PC-3 (cell line): ENCODE measurements at regions not wholly inside any gene's neighbourhood (a gene's known extent, or its start where the extent isn't known, plus 50 kb on each side); places are given as distances from the start of the nearest gene placed in this dataset.
A peak's percentile ranks its signal among the peaks of the same experiment; 100 is the strongest.

Experiments used
- ATAC-seq: fragments of 200-7000 bp; cut with Tn5 transposase; 2 replicates; pipeline ENCODE4 v1.9.1; 2020; ENCODE audit warnings: mild to moderate bottlenecking, moderate library complexity
- BruUV-seq: library from RNA; stranded (reverse); fragments of 400-500 nt; replicated peaks from 2 replicates; lab custom pipeline; 2021; lab: Mats Ljungman, UMichigan
- CTCF ChIA-PET: fragments of 300-600 bp; sonication (Branson Sonifier 250); formaldehyde crosslinking; loops from one replicate; lab custom pipeline; 2022; ENCODE audit warnings: antibody characterized with exemption; lab: Charles Lee
- POLR2A ChIA-PET: fragments of 300-600 bp; sonication (Branson Sonifier 250); formaldehyde crosslinking; loops from one replicate; lab custom pipeline; 2022; ENCODE audit warnings: antibody characterized with exemption; ENCODE audit not compliant: unreplicated experiment; lab: Charles Lee
- DNase-seq: peaks from one replicate; pipeline ENCODE4 v3.0.0-alpha.2; 2015
- H2AFZ ChIP-seq: fragments of 300-600 bp; sonication (generic); 2 replicates; pipeline ENCODE4 v1.6.0; 2016; ENCODE audit warnings: antibody characterized with exemption, low read length
- H3F3A ChIP-seq: fragments of 300-600 bp; sonication (generic); one replicate; pipeline ENCODE4 v1.6.0; 2017; ENCODE audit warnings: antibody characterized with exemption, low read length, control low read depth, mild to moderate bottlenecking; ENCODE audit not compliant: unreplicated experiment
- H3K27ac ChIP-seq: fragments of 300-600 bp; sonication (generic); 2 replicates; pipeline ENCODE4 v1.5.1; 2016; ENCODE audit warnings: mild to moderate bottlenecking, low read length
- H3K27me3 ChIP-seq: fragments of 300-600 bp; sonication (generic); 2 replicates; pipeline ENCODE4 v1.6.1; 2016; ENCODE audit warnings: low read length, mixed read lengths
- H3K36me3 ChIP-seq: fragments of 300-600 bp; sonication (generic); 2 replicates; pipeline ENCODE4 v1.6.1; 2016; ENCODE audit warnings: low read depth, mixed run types, low read length, mixed read lengths
- H3K4me1 ChIP-seq: fragments of 300-600 bp; sonication (generic); 2 replicates; pipeline ENCODE4 v1.5.1; 2016; ENCODE audit warnings: low read length; ENCODE audit not compliant: insufficient read depth
- H3K4me2 ChIP-seq: fragments of 300-600 bp; sonication (generic); 2 replicates; pipeline ENCODE4 v1.6.0; 2016; ENCODE audit warnings: low read length
- H3K4me3 ChIP-seq: fragments of 300-600 bp; sonication (generic); 2 replicates; pipeline ENCODE4 v1.5.1; 2016; ENCODE audit warnings: mild to moderate bottlenecking, low read length, mixed read lengths
- H3K79me2 ChIP-seq: fragments of 300-600 bp; sonication (generic); 2 replicates; pipeline ENCODE4 v1.6.1; 2017; ENCODE audit warnings: low read length, mixed read lengths
- H3K9ac ChIP-seq: fragments of 300-600 bp; sonication (generic); 2 replicates; pipeline ENCODE4 v1.6.0; 2016; ENCODE audit warnings: mild to moderate bottlenecking, low read length
- H3K9me2 ChIP-seq: fragments of 300-600 bp; sonication (generic); replicated peaks from 2 replicates; pipeline ENCODE4 v1.6.1; 2016; ENCODE audit warnings: mixed run types, low read length, mixed read lengths
- H3K9me3 ChIP-seq: fragments of 300-600 bp; sonication (generic); 2 replicates; pipeline ENCODE4 v1.6.1; 2016; ENCODE audit warnings: low read length, mixed read lengths
- H4K20me1 ChIP-seq: fragments of 300-600 bp; sonication (generic); 2 replicates; pipeline ENCODE4 v1.6.1; 2016; ENCODE audit warnings: low read length, mixed read lengths
- EZH2 ChIP-seq: fragments of 300-600 bp; sonication (generic); IDR thresholded peaks from one replicate; pipeline ENCODE4 v1.6.1; 2017; ENCODE audit warnings: antibody characterized with exemption, mild to moderate bottlenecking, low read length; ENCODE audit not compliant: unreplicated experiment
- EZH2phosphoT487 ChIP-seq: fragments of 300-600 bp; sonication (generic); IDR thresholded peaks from 2 replicates; pipeline ENCODE4 v1.6.1; 2018; ENCODE audit warnings: mild to moderate bottlenecking, antibody characterized with exemption, low read length, borderline replicate concordance
- intact Hi-C: fragments of 100-400 bp; cut with micrococcal nuclease; formaldehyde crosslinking; loops from 2 replicates; pipeline ENCODE4 v1.9.0; 2023
- TF ChIP-seq, protein P1 (sequence below): fragments of 300-600 bp; sonication (generic); conservative IDR thresholded peaks from 2 replicates; pipeline ENCODE4 v1.5.1; 2017; ENCODE audit warnings: antibody characterized with exemption, low read depth, mild to moderate bottlenecking, low read length

DNA sequence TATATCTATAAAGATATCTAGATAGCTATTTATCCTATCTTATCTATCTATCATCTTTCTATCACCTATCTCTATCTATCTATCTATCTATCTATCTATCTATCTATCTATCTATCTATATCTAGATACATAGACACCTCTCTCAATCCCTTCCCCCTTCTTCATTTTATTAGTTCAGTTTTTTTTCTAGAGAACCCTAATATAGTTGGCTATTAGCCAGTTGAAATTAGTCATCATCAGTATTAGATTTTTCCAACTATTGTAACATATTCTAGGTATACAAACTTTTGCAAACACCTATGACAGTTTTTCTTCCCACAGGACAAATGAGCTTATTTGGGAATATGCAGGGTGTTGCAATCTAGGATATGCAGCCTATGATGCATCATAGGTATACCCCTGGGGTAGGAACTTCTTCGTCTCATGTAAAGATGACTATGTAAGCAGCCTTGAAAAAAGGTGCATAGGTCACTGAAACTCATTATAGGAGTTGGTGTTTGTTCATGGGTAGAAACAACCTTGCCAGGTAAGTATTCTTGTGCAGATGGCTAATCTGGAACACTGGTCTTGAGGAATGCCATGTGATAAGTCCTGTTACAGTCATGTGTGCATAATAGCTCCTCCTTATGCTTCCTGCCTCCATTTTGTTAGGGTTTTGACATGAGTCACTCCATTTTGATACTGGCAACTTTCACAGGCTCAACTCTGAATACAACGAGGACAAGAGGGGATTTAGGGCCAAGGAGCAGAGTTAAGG, 160.7 kb upstream of the ZSWIM2 start:
- ATAC-seq, result no peak
- Histone ChIP-seq H3K4me1 (peaks cover 30% of the 10 kb centered on the region), H3K79me2 (no peaks in the 10 kb centered on the region), H3K4me2 (no peak overlapping the region), H4K20me1 (no peaks in the 10 kb centered on the region), H3K4me3 (no peak overlapping the region), H3K9me2 (no peaks in the 10 kb centered on the region), H3K9ac (peak overlapping the region; percentile 30; the same call in 1 of the 2 replicates), H3K9me3 (no peaks in the 10 kb centered on the region), H3K36me3 (no peaks in the 10 kb centered on the region), H3F3A (no peaks in the 10 kb centered on the region), H2AFZ (0 out of 2 replicates have a peak overlapping the region, but pooled peaks have one; percentile 20), H3K27me3 (no peaks in the 10 kb centered on the region), H3K27ac (peak overlapping the region; percentile 77)
- TF ChIP-seq, protein P1, sequence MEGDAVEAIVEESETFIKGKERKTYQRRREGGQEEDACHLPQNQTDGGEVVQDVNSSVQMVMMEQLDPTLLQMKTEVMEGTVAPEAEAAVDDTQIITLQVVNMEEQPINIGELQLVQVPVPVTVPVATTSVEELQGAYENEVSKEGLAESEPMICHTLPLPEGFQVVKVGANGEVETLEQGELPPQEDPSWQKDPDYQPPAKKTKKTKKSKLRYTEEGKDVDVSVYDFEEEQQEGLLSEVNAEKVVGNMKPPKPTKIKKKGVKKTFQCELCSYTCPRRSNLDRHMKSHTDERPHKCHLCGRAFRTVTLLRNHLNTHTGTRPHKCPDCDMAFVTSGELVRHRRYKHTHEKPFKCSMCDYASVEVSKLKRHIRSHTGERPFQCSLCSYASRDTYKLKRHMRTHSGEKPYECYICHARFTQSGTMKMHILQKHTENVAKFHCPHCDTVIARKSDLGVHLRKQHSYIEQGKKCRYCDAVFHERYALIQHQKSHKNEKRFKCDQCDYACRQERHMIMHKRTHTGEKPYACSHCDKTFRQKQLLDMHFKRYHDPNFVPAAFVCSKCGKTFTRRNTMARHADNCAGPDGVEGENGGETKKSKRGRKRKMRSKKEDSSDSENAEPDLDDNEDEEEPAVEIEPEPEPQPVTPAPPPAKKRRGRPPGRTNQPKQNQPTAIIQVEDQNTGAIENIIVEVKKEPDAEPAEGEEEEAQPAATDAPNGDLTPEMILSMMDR, result no peak
- DNase-seq, result peak; percentile 80
- ChIA-PET POLR2A (no interaction called here), CTCF (no interaction called here)
- intact Hi-C loops, result no loop called here
- no TSS peak for BruUV-seq

DNA sequence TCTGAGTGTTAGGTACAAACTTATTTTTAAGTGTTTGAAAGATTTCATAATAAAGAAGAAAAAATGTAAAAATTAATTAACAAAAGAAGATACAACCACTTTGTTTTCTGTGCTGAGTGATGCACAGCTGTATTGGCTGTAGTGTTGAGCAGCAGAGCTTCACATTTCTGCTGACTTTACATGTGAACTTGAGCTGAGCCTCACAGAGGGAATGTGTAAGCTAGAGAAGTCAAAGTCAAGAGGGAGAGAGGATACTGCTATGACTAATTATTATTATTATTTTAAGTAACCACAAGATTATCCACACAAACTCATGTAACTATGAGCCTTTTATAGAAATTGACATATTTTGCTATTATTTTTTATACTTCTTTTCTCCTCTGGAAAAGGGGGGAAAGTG, 159.1 kb upstream of the ZSWIM2 start:
- H3K4me3 ChIP-seq, result no peak overlapping the region
- H4K20me1 ChIP-seq, result no peaks in the 10 kb centered on the region
- no peaks in the 10 kb centered on the region for H3K9me3 ChIP-seq
- CTCF ChIA-PET, result no interaction called here
- POLR2A ChIA-PET, result interaction anchor here (0.6 kb wide), 1 partner anchor 303 kb away, joined by 7 read pairs; no protein-coding TSS in a partner anchor
- 0 out of 2 replicates have a peak overlapping the region, but pooled peaks have one; percentile 29 for H3K9ac ChIP-seq
- ATAC-seq (peak; percentile 83), DNase-seq (peak; percentile 43)
- TF ChIP-seq, protein P1, result no peak
- no peak for TF ChIP-seq EZH2phosphoT487
- no peak for TF ChIP-seq EZH2
- H3K9me2 ChIP-seq, result no peaks in the 10 kb centered on the region
- no peak overlapping the region for H2AFZ ChIP-seq
- peak overlapping the region; percentile 77 for H3K27ac ChIP-seq
- H3K4me2 ChIP-seq, result 0 out of 2 replicates have a peak overlapping the region, but pooled peaks have one; percentile 28
- BruUV-seq, result no TSS peak
- H3K79me2 ChIP-seq, result no peaks in the 10 kb centered on the region
- no peaks in the 10 kb centered on the region for H3K36me3 ChIP-seq
- H3K4me1 ChIP-seq, result peaks cover 30% of the 10 kb centered on the region
- no peaks in the 10 kb centered on the region for H3K27me3 ChIP-seq
- intact Hi-C loops, result no loop called here
- no peaks in the 10 kb centered on the region for H3F3A ChIP-seq

DNA sequence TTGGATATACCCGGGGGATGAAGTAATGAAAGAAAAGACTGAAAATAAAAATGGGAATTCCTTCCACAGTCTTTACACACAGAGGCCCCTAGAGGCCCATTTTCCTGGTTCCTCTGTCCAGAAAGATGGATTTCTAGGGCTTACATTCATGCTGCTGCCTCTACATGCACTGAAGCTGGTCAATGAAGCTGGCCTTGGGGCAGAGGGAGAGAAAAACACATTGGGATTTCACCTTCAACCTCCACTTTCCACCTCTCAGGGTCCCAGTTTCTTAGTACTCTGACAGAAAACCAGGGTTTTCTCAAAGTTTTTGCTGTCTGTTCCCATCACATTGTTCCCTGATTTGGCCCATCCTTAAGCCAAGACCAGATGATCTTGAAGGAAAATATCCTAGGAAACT, 154.6 kb upstream of the ZSWIM2 start:
- Histone ChIP-seq H3K27me3 (no peaks in the 10 kb centered on the region), H3K9ac (no peak overlapping the region), H3K9me3 (no peaks in the 10 kb centered on the region), H3K27ac (no peak overlapping the region), H3K4me1 (peaks cover 12% of the 10 kb centered on the region), H2AFZ (no peak overlapping the region), H3K36me3 (no peaks in the 10 kb centered on the region), H3K79me2 (no peaks in the 10 kb centered on the region), H3K9me2 (no peaks in the 10 kb centered on the region), H3F3A (no peaks in the 10 kb centered on the region), H3K4me3 (no peak overlapping the region), H3K4me2 (no peak overlapping the region), H4K20me1 (no peaks in the 10 kb centered on the region)
- intact Hi-C loops, result no loop called here
- POLR2A ChIA-PET, result no interaction called here
- no peak for TF ChIP-seq EZH2phosphoT487
- TF ChIP-seq, protein P1, result no peak
- TF ChIP-seq EZH2, result no peak
- CTCF ChIA-PET, result no interaction called here
- no TSS peak for BruUV-seq
- ATAC-seq (no peak), DNase-seq (no peak)
